CD4-positive, alpha-beta T cell (primary cell): ENCODE measurements at regions not wholly inside any gene's neighbourhood (a gene's known extent, or its start where the extent isn't known, plus 50 kb on each side); places are given as distances from the start of the nearest gene placed in this dataset.

ENCODE experiments used
- ATAC-seq: fragments of 200-7000 bp; cut with Tn5 transposase; one replicate; pipeline ENCODE4 v1.10.0; 2022; ENCODE audit warnings: mild to moderate bottlenecking; ENCODE audit not compliant: poor library complexity
- CTCF ChIA-PET: fragments of 350-600 bp; sonication (Branson Sonifier 250); formaldehyde crosslinking; loops from one replicate; lab custom pipeline; 2021; ENCODE audit warnings: antibody characterized with exemption, inconsistent platforms; lab: Charles Lee
- POLR2A ChIA-PET: fragments of 350-600 bp; sonication (Branson Sonifier 250); formaldehyde crosslinking; loops from one replicate; lab custom pipeline; 2021; ENCODE audit warnings: antibody characterized with exemption, inconsistent platforms; lab: Charles Lee
- DNase-seq, 14 experiments: peaks; one replicate each; pipeline ENCODE4 v3.0.0-alpha.2; 2013 to 2020; ENCODE audit warnings: mixed read lengths in 2 of 14
- H3K27ac ChIP-seq, 2 donors: one replicate each; pipeline versions ENCODE4 v1.5.1 to v1.7.0; 2013; ENCODE audit warnings: low read length in 2 of 2, low read depth in 1 of 2, mild to moderate bottlenecking in 1 of 2
- H3K27me3 ChIP-seq, 2 experiments: 1 replicate in 1 of 2; 2 replicates in 1 of 2; pipeline versions ENCODE4 v1.6.1 to v1.7.0; 2013; ENCODE audit warnings: low read length in 2 of 2, control low read depth in 1 of 2, mild to moderate bottlenecking in 1 of 2, moderate library complexity in 1 of 2; ENCODE audit not compliant: insufficient read depth in 2 of 2, control insufficient read depth in 1 of 2
- H3K36me3 ChIP-seq: one replicate; pipeline ENCODE4 v1.6.1; 2013; ENCODE audit warnings: low read length, control low read depth; ENCODE audit not compliant: insufficient read depth
- H3K4me1 ChIP-seq: one replicate; pipeline ENCODE4 v1.6.1; 2013; ENCODE audit warnings: low read length, control low read depth; ENCODE audit not compliant: insufficient read depth
- H3K4me3 ChIP-seq: one replicate; pipeline ENCODE4 v1.5.1; 2013; ENCODE audit warnings: mild to moderate bottlenecking, low read length, moderate library complexity
- H3K9me3 ChIP-seq, 2 experiments: 1 replicate in 1 of 2; 2 replicates in 1 of 2; pipeline versions ENCODE4 v1.6.1 to v1.7.0; 2013; ENCODE audit warnings: low read length in 2 of 2, mild to moderate bottlenecking in 2 of 2, control low read depth in 1 of 2, moderate library complexity in 1 of 2; ENCODE audit not compliant: control insufficient read depth in 1 of 2, insufficient read depth in 1 of 2
- H3K27ac Mint-ChIP-seq: one replicate; pipeline ENCODE4 v1.8.0; 2020; ENCODE audit warnings: mixed read lengths
- H3K27me3 Mint-ChIP-seq: one replicate; pipeline ENCODE4 v1.8.0; 2021; ENCODE audit warnings: mixed read lengths
- H3K36me3 Mint-ChIP-seq: one replicate; pipeline ENCODE4 v1.8.0; 2021; ENCODE audit warnings: low read depth, mixed read lengths
- H3K4me1 Mint-ChIP-seq: one replicate; pipeline ENCODE4 v1.8.0; 2021; ENCODE audit warnings: low read depth, mixed read lengths
- H3K4me3 Mint-ChIP-seq: one replicate; pipeline ENCODE4 v1.8.0; 2020; ENCODE audit warnings: mild to moderate bottlenecking, mixed read lengths
- H3K9me3 Mint-ChIP-seq: one replicate; pipeline ENCODE4 v1.8.0; 2020; ENCODE audit warnings: mixed read lengths
- intact Hi-C, 2 experiments: fragments of 100-400 bp; cut with DNase I in 1 of 2; cut with micrococcal nuclease in 1 of 2; formaldehyde crosslinking; loops; one replicate each; pipeline versions ENCODE4 v1.15.1 to v1.9.0; 2023 to 2025; cut with DNase I, micrococcal nuclease
- TF ChIP-seq, protein P1 (sequence below): fragments of 200-600 bp; IDR thresholded peaks from one replicate; pipeline ENCODE4 v1.8.0; 2022; ENCODE audit warnings: antibody characterized with exemption, mild to moderate bottlenecking

DNA sequence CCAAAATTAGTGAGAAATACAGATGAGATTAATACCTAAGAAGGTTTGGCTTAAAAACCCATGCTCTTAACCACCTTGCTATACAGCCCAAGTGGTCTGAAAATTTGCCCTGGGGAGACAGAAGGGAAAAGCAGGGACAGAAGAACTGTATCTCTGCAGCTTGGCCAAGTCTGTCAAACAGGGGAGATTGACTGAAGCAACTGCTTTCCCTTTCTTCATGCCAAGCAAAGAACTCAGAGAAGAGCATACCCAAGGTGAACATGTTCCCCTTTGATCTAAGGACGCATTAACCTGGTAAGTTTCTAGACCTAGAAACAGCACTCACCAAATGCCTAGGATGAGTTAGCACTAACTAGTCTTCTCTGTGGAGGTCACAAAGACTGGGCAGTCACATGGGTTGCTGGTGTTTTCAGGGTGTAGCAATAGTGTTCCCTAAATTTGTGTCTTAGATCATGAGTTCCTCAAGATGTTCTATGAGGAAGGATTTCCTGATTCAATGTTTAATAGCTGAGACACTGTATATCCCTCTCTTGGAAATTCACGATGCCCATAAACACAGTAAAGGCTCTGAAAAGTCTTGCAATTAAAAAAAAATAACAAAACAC is 75.6 kb upstream of the GRAMD1B start:
- H3K27ac Mint-ChIP-seq, result no peak overlapping the region
- H3K9me3 Mint-ChIP-seq, result no peaks in the 10 kb centered on the region
- ChIA-PET CTCF (interaction anchor here (0.6 kb wide), 1 partner anchor 108 kb away, joined by 3 read pairs; no protein-coding TSS in a partner anchor), POLR2A (no interaction called here)
- H3K4me3 Mint-ChIP-seq, result no peak overlapping the region
- Histone ChIP-seq H3K4me1 (peaks cover 12% of the 10 kb centered on the region), H3K27me3 (peaks cover 7 to 14% of the 10 kb centered on the region in 2 experiments), H3K4me3 (no peak overlapping the region), H3K27ac (no peak overlapping the region), H3K9me3 (no peaks in the 10 kb centered on the region), H3K36me3 (no peaks in the 10 kb centered on the region)
- H3K36me3 Mint-ChIP-seq, result no peaks in the 10 kb centered on the region
- ATAC-seq (no peak), DNase-seq (no peak)
- intact Hi-C loops, result no loop called here
- peaks cover 19% of the 10 kb centered on the region for H3K4me1 Mint-ChIP-seq
- TF ChIP-seq, protein P1, sequence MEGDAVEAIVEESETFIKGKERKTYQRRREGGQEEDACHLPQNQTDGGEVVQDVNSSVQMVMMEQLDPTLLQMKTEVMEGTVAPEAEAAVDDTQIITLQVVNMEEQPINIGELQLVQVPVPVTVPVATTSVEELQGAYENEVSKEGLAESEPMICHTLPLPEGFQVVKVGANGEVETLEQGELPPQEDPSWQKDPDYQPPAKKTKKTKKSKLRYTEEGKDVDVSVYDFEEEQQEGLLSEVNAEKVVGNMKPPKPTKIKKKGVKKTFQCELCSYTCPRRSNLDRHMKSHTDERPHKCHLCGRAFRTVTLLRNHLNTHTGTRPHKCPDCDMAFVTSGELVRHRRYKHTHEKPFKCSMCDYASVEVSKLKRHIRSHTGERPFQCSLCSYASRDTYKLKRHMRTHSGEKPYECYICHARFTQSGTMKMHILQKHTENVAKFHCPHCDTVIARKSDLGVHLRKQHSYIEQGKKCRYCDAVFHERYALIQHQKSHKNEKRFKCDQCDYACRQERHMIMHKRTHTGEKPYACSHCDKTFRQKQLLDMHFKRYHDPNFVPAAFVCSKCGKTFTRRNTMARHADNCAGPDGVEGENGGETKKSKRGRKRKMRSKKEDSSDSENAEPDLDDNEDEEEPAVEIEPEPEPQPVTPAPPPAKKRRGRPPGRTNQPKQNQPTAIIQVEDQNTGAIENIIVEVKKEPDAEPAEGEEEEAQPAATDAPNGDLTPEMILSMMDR, result no peak
- H3K27me3 Mint-ChIP-seq, result peaks cover 26% of the 10 kb centered on the region

DNA sequence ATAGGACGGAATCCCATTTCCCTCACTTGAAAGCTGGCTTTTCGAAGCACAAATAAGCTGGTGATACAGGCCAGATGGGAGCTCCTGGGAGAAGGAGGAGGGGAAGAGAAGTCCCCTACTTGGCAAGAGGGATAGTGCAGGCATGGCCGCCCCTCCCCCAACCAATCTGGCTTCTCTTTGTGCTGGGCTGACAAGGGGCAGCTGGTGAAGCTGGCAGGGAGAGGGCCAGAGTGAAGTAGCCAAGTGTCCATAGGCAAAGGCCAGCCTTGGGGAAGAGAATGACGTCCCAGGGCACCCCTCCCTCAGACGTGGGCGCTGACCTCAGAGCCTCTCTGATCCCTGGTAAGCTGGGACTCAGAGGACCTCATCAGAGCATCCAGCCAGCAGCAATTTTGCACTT is 78.7 kb upstream of the GRAMD1B start:
- no peak for ATAC-seq

DNA sequence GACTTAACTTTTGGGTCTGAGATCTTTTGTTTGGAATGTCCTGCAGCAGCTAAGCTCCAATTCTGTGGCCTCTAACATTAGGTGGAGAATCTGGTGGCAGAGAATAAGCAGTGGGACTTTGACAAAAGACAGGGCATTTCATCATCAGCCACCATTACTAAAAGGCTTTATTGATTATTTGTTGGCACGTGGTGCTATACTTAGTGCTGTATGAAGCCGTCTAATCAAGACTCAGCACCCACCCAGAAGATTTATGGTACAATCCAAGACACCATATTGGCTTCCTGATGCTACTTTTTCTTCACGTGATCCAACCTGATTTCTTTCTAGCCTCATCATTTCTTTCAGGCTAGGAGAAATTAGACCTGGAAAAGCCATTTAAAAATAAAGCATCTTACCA is 80.7 kb upstream of the GRAMD1B start:
- H3K9me3 Mint-ChIP-seq, result peaks cover 4% of the 10 kb centered on the region
- POLR2A ChIA-PET, result no interaction called here
- no peak overlapping the region for H3K4me3 Mint-ChIP-seq
- H3K27ac Mint-ChIP-seq, result no peak overlapping the region
- H3K27me3 ChIP-seq, result no peaks in the 10 kb centered on the region
- intact Hi-C loops, result no loop called here
- H3K36me3 Mint-ChIP-seq, result no peaks in the 10 kb centered on the region
- H3K36me3 ChIP-seq, result no peaks in the 10 kb centered on the region
- no peak for DNase-seq
- no peak overlapping the region for H3K4me3 ChIP-seq
- no peak overlapping the region for H3K27ac ChIP-seq
- CTCF ChIA-PET, result interaction anchor here (0.5 to 0.6 kb wide), 2 partner anchors 22 to 128 kb away, joined by 3 to 4 read pairs; no protein-coding TSS in a partner anchor
- no peaks in the 10 kb centered on the region for H3K27me3 Mint-ChIP-seq
- no peaks in the 10 kb centered on the region for H3K4me1 Mint-ChIP-seq
- TF ChIP-seq, protein P1, result no peak
- no peaks in the 10 kb centered on the region for H3K4me1 ChIP-seq
- H3K9me3 ChIP-seq, result no peaks in the 10 kb centered on the region
- no peak for ATAC-seq

More for the DNA sequence above, 78.7 kb upstream of the GRAMD1B start:
- Histone ChIP-seq H3K9me3 (no peaks in the 10 kb centered on the region), H3K4me3 (no peak overlapping the region), H3K27me3 (no peaks in the 10 kb centered on the region), H3K4me1 (no peaks in the 10 kb centered on the region), H3K27ac (no peak overlapping the region), H3K36me3 (no peaks in the 10 kb centered on the region)
- intact Hi-C loops, result no loop called here
- H3K4me1 Mint-ChIP-seq, result no peaks in the 10 kb centered on the region
- POLR2A ChIA-PET, result no interaction called here
- no peak for DNase-seq
- H3K27me3 Mint-ChIP-seq, result peaks cover under 1% of the 10 kb centered on the region
- H3K4me3 Mint-ChIP-seq, result no peak overlapping the region
- H3K27ac Mint-ChIP-seq, result no peak overlapping the region
- no peaks in the 10 kb centered on the region for H3K36me3 Mint-ChIP-seq
- H3K9me3 Mint-ChIP-seq, result peaks cover 4% of the 10 kb centered on the region
- CTCF ChIA-PET, result no interaction called here
- TF ChIP-seq, protein P1, result no peak
